22Rv1 (cell line): ENCODE measurements at regions not wholly inside any gene's neighbourhood (a gene's known extent, or its start where the extent isn't known, plus 50 kb on each side); places are given as distances from the start of the nearest gene placed in this dataset.

ENCODE experiments used
- ZFX ChIP-seq: fragments of 450-650 bp; IDR thresholded peaks from 2 replicates; pipeline ENCODE4 v1.6.1; 2017; ENCODE audit warnings: antibody characterized with exemption, borderline replicate concordance
- TF ChIP-seq, protein P1 (sequence below): fragments of 450-650 bp; IDR thresholded peaks from 2 replicates; pipeline ENCODE4 v1.5.1; 2017; ENCODE audit warnings: mild to moderate bottlenecking

DNA sequence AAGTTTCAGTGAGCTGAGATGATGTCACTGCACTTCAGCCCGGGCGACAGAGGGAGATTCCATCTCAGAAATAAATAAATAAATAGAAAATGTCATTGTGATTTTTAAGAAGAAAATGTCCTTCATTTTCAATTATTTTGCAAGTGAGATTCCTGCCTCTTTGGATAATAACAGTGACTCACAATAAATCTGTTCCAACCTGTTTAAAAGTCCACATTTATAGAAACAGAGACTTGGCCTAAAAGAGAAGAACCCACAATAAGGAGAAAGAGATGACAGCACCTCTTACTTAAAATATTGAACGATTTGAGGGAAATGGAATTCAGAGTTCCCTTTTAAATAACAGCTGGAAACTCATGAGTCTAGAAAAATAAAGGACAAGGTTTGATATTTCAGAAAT is 373.4 kb upstream of the NOX3 start:
- TF ChIP-seq, protein P1, sequence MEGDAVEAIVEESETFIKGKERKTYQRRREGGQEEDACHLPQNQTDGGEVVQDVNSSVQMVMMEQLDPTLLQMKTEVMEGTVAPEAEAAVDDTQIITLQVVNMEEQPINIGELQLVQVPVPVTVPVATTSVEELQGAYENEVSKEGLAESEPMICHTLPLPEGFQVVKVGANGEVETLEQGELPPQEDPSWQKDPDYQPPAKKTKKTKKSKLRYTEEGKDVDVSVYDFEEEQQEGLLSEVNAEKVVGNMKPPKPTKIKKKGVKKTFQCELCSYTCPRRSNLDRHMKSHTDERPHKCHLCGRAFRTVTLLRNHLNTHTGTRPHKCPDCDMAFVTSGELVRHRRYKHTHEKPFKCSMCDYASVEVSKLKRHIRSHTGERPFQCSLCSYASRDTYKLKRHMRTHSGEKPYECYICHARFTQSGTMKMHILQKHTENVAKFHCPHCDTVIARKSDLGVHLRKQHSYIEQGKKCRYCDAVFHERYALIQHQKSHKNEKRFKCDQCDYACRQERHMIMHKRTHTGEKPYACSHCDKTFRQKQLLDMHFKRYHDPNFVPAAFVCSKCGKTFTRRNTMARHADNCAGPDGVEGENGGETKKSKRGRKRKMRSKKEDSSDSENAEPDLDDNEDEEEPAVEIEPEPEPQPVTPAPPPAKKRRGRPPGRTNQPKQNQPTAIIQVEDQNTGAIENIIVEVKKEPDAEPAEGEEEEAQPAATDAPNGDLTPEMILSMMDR = no peak
- no peak for TF ChIP-seq ZFX
